Esophagus (tissue), 2 donors: ENCODE measurements at regions not wholly inside any gene's neighbourhood (a gene's known extent, or its start where the extent isn't known, plus 50 kb on each side); places are given as distances from the start of the nearest gene placed in this dataset.

Source experiments
- H3K27ac ChIP-seq, 2 donors: one replicate each; pipeline ENCODE4 v1.5.1; 2013; ENCODE audit warnings: low read depth in 2 of 2, mild to moderate bottlenecking in 2 of 2, inconsistent platforms in 1 of 2, low read length in 1 of 2, moderate library complexity in 1 of 2
- H3K27me3 ChIP-seq, 2 donors: one replicate each; pipeline ENCODE4 v1.6.1; 2013; ENCODE audit warnings: low read length in 2 of 2, control low read depth in 1 of 2, mild to moderate bottlenecking in 1 of 2; ENCODE audit not compliant: insufficient read depth in 2 of 2, control insufficient read depth in 1 of 2
- H3K36me3 ChIP-seq, 2 donors: one replicate each; pipeline ENCODE4 v1.6.1; 2013; ENCODE audit warnings: low read length in 1 of 2; ENCODE audit not compliant: control insufficient read depth in 2 of 2, insufficient read depth in 2 of 2
- H3K4me1 ChIP-seq, 2 donors: one replicate each; pipeline ENCODE4 v1.6.1; 2013; ENCODE audit warnings: low read length in 1 of 2; ENCODE audit not compliant: control insufficient read depth in 2 of 2, insufficient read depth in 2 of 2
- H3K4me3 ChIP-seq, 2 donors: one replicate each; pipeline ENCODE4 v1.5.1; 2013; ENCODE audit warnings: low read length in 2 of 2, mild to moderate bottlenecking in 2 of 2, low read depth in 1 of 2, moderate library complexity in 1 of 2
- H3K9me3 ChIP-seq, 2 donors: one replicate each; pipeline ENCODE4 v1.6.1; 2013; ENCODE audit warnings: mild to moderate bottlenecking in 2 of 2, low read depth in 1 of 2, low read length in 1 of 2, moderate library complexity in 1 of 2; ENCODE audit not compliant: control insufficient read depth in 2 of 2, insufficient read depth in 1 of 2
- WGBS, 2 donors: extraction: QIAGEN DNeasy Blood & Tissue Kit; methylation state at CpG; one replicate each; pipeline ENCODE4 v1.1.7; 2013; 5-methylcytosine and 5-hydroxymethylcytosine counted together
- donor health status: healthy with polysubstance abuse.
- donor health status: Bipolar disorder and iron deficiency.

DNA sequence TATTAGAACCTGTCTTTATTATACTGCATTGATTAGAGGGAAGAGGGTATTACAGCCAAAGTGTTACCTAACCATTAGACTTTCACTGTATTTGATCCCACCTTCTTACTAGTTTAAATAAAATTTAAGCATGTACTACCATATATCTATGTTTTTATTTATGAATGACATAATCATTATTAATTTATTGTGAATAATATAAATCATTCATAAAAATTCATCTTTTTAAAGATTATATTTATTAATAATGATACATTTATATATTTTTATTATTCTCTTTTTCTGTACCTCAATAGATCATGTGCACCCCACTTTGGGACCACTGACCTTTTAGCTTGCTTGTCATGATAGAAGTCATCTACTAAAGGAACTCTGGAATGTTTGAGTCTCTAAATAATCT is 223.5 kb upstream of the MARCKS start:
- Histone ChIP-seq H3K9me3 (no peaks in the 10 kb centered on the region), H3K27ac (no peak overlapping the region), H3K4me3 (no peak overlapping the region), H3K4me1 (peaks cover 0 to 6% of the 10 kb centered on the region in 2 donors), H3K27me3 (no peaks in the 10 kb centered on the region), H3K36me3 (no peaks in the 10 kb centered on the region)

DNA sequence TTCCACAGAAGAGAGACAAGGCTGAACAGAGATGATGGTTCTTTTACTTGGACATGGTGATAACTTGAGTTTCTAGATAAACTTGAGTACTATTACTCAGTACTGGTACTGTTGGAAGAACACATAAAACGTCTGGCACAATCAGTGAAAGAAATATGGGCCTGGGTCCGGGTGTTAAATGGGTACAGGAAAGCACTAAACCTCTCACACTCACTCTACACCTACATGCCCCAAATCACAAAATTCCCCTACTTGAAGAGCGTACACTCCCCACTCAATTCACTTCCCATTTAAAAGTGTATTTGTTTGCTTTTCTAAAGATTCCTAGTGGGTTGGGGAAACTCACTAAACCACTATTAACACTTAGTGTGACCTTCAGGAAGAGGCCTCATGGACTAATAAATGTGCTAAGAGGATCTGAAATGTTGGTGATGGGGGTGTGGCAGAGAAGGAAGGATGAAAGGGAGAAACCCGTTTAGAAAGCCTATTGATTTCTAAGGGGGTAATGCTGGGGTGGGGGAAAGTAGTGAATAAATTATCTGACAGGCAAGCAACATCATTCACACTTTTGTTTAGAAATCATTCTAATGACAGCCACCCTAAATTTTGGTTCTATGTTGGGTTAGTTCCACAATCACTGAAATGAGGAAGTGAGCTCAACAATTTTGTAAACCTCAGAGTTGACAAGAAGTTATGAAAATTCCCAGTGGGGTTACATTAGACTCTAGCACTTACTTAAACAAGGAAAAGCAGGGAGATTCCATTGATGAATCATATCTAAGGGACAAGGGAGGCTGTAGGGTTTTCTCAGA is 222.6 kb upstream of the MARCKS start:
- H3K9me3 ChIP-seq: no peaks in the 10 kb centered on the region
- no peaks in the 10 kb centered on the region for H3K36me3 ChIP-seq
- peaks cover 0 to 6% of the 10 kb centered on the region in 2 donors for H3K4me1 ChIP-seq
- H3K4me3 ChIP-seq: no peak overlapping the region
- WGBS, 2 donors: 63 to 67% methylated on average over 4 of the region's 4 CpGs
- no peaks in the 10 kb centered on the region for H3K27me3 ChIP-seq
- peak overlapping the region in 1 of 2 donors; percentile 1 for H3K27ac ChIP-seq

DNA sequence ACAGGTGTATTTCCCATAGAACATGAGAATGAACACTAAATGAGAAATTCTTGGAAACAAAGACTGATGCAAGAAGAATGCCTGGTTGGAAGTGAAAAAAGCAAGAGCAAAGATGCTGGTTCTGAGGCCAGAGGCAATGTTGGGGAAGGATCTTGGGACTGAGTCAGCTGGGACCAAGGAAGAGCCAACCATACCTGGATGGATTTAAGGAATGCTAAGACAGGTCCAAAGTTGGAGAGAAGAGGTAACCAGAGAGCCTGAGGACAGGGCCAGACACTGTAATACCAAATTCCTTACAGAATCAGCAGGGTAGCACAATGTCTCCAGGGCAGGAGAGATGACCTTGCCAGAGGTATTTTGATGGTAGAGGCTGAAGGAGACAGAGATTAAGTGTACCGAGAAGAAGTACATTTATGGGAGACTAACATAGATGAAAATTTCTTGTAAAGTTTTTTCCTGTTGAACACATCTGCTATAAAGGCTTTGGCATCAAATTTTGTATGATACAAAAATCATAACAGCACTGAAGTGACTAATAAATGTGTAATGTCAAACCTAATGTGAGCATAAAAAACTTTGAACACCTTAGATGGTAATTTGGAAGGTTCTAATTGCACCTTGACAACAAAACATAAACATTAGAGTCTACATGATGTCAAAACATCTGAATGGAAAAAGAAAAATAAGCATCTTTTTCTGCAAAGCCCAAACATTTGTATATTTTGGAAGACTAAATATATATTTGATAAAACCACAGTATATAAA is 221.7 kb upstream of the MARCKS start:
- Histone ChIP-seq H3K4me3 (no peak overlapping the region), H3K9me3 (no peaks in the 10 kb centered on the region), H3K27me3 (no peaks in the 10 kb centered on the region), H3K4me1 (peaks cover 0 to 6% of the 10 kb centered on the region in 2 donors), H3K36me3 (no peaks in the 10 kb centered on the region), H3K27ac (peak overlapping the region; percentile 11 to 34)
- WGBS, 2 donors: 59 to 67% methylated on average over 1 of the region's 1 CpG

DNA sequence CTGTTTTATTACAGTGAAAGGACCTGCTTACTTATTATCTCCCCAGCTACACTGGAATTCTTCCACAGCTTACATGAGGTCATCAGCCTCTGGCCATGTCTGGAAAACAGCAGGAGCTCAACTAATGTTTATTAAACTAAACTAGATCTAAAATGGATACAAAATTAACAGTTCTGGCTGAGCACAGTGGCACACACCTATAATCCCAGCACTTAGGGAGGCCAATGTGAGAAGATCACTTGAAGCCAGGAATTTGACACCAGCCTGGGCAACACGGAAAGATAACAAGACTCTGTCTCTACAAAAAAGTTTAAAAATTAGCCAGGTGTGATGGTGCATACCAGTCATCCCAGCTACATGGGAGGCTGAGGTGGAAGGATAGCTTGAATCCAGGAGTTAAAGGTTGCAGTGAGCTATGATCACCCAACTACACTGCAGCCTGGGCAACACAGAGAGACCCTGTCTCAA is 220.8 kb upstream of the MARCKS start:
- WGBS, 2 donors: 46 to 58% methylated on average over 1 of the region's 1 CpG
- no peaks in the 10 kb centered on the region for H3K27me3 ChIP-seq
- no peak overlapping the region for H3K4me3 ChIP-seq
- no peaks in the 10 kb centered on the region for H3K36me3 ChIP-seq
- H3K4me1 ChIP-seq: peaks cover 0 to 6% of the 10 kb centered on the region in 2 donors
- H3K27ac ChIP-seq: no peak overlapping the region
- H3K9me3 ChIP-seq: no peaks in the 10 kb centered on the region

DNA sequence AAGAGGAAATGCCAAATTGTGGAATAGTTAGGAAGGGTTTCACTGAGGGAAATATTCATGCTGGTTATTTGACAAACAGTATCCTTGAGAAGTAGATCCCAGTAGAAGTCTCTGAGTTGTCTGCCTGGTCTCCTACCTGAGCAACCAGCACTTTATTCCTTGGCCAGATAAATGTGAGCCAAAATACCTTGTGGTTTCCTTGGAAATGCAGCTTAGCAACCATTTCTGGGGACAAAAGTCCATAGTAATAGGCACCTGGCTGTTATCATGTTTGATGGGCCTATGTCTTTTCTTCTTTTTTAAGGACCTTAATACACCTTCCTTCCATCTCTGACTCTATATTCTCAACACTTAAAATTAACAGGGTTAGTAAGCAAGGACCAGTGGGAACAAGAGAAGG is 217.1 kb upstream of the MARCKS start:
- H3K4me1 ChIP-seq: peaks cover 0 to 3% of the 10 kb centered on the region in 2 donors
- H3K27ac ChIP-seq: no peak overlapping the region
- no peaks in the 10 kb centered on the region for H3K36me3 ChIP-seq
- no peaks in the 10 kb centered on the region for H3K27me3 ChIP-seq
- no peak overlapping the region for H3K4me3 ChIP-seq
- no peaks in the 10 kb centered on the region for H3K9me3 ChIP-seq

DNA sequence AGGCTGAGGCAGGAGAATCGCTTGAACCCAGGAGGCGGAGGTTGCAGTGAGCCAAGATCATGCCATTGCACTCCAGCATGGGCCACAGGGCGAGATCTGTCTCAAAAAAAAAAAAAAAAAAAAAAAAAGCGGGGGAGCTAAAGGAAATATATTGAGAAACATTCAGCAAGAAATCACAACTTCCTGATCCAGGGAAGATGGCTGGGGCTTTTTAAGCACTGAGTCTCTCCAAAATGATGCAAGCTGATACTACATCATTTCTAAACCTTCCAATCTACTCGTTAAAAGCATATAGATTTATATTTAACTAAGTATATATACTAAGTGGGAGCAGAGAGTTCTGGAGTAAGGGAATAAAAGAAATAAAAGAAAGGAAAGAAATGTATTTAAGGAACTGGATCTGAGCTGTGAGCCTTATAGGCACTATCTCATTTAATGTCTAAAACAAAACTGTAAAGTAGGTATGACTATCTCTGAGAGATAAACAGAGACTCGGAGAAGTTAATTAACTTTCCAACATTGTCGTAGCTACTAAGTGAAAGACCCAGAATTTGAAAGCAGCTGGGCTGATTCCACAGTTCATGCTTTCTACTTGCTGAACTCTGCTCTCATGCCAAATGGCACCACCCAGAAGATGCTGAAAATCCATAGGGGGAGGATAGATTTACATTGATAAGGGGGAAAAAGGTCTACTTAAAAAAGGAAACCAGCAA is 215.0 kb upstream of the MARCKS start:
- H3K27ac ChIP-seq: no peak overlapping the region
- no peaks in the 10 kb centered on the region for H3K36me3 ChIP-seq
- no peaks in the 10 kb centered on the region for H3K9me3 ChIP-seq
- H3K4me1 ChIP-seq: peaks cover 0 to 2% of the 10 kb centered on the region in 2 donors
- H3K4me3 ChIP-seq: no peak overlapping the region
- 81 to 89% methylated on average over 7 of the region's 7 CpGs for WGBS, 2 donors
- no peaks in the 10 kb centered on the region for H3K27me3 ChIP-seq

DNA sequence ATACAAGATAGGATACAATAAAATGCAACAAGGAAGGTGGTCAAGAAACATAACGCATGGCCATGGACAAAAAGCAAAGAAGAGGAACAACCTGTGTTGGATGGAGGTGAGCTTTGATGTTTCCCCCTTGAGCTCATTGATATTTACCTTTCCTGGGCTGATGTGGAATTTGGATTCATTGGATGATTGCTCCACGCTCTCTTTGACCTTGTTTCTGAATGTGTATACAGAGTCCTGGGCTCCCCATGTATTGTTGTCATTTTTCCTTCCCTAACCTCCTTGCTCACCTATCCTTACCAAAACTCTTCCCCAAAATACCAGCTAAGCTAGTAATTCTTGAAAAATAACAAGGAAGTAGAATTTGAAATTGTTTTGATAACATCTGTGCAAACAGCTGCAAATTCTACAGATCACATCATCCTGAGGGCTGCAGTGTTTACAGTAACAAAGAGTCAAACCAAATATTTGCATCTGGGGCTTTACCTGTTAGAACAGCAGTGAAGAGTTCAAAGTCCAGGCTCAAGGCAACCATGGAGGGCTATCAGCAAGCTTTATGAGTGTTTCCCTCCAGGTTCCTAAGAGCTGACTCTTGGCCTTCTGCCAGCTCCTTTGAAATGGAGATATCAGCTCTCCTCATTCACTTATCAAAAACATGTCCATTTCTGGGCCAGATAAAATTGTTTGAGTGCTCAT is 214.3 kb upstream of the MARCKS start:
- H3K27ac ChIP-seq: no peak overlapping the region
- no peaks in the 10 kb centered on the region for H3K9me3 ChIP-seq
- H3K36me3 ChIP-seq: no peaks in the 10 kb centered on the region
- H3K4me1 ChIP-seq: peaks cover 0 to 2% of the 10 kb centered on the region in 2 donors
- 76 to 93% methylated on average over 2 of the region's 2 CpGs for whole genome bisulfite sequencing, 2 donors
- H3K27me3 ChIP-seq: no peaks in the 10 kb centered on the region
- H3K4me3 ChIP-seq: no peak overlapping the region

DNA sequence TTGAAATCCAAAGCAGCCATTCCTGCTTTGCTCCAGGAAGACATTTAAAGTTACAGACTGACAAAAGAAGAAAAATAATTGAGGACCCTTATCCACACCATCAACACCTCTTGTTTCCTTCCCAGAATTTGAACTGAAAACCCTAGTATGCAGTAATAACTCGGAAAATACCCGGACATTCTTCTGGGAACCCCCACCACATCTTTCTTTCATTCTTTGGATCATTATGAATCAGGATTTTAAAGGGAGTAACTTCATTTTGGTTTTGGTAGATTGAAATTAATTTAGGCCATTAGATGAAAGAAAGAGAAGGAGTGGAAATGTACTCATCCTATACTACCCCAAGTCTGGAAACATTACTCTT is 213.8 kb upstream of the MARCKS start:
- H3K36me3 ChIP-seq: no peaks in the 10 kb centered on the region
- no peaks in the 10 kb centered on the region for H3K27me3 ChIP-seq
- H3K27ac ChIP-seq: no peak overlapping the region
- H3K4me1 ChIP-seq: peaks cover 0 to 4% of the 10 kb centered on the region in 2 donors
- WGBS, 2 donors: 38 to 58% methylated on average over 2 of the region's 2 CpGs
- no peaks in the 10 kb centered on the region for H3K9me3 ChIP-seq
- H3K4me3 ChIP-seq: no peak overlapping the region

DNA sequence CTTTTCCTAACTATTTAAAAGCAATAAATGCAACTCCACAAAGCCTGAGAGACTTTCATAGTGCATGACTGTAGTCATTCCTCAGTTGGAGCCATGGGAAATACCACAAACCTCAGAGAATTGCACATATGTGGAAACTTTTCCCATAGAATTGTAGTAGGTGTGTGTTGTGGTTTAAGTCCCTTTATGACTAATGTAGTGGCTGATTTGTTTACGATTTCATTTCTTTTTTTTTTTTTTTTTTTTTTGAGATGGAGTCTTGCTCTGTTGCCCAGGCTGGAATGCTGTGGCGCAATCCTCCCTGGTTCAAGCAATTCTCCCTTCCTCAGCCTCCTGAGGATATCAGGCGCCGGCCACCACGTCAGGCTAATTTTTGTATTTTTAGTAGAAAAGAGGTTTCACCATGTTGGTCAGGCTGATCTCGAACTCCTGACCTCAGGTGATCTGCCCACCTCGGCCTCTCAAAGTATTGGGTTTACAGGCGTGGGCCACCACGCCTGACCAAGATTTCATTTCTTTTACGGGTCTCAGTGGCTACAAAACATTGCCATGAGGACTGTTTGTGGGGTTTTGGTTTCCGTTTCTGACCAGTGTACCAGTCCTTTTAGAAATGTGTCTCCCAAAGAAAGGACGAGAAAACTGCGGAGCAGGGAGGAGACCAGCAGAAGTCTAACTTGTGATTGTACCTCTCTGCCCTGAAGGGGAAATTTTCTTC is 212.1 kb upstream of the MARCKS start:
- Histone ChIP-seq H3K27ac (peak overlapping the region; percentile 59 to 70), H3K36me3 (no peaks in the 10 kb centered on the region), H3K27me3 (no peaks in the 10 kb centered on the region), H3K4me1 (peaks cover 0 to 4% of the 10 kb centered on the region in 2 donors), H3K9me3 (no peaks in the 10 kb centered on the region), H3K4me3 (no peak overlapping the region)
- WGBS, 2 donors: 70 to 74% methylated on average over 13 of the region's 13 CpGs
